ENCODE measurements at regions not wholly inside any gene's neighbourhood (a gene's known extent, or its start where the extent isn't known, plus 50 kb on each side); places are given as distances from the start of the nearest gene placed in this dataset.

DNA sequence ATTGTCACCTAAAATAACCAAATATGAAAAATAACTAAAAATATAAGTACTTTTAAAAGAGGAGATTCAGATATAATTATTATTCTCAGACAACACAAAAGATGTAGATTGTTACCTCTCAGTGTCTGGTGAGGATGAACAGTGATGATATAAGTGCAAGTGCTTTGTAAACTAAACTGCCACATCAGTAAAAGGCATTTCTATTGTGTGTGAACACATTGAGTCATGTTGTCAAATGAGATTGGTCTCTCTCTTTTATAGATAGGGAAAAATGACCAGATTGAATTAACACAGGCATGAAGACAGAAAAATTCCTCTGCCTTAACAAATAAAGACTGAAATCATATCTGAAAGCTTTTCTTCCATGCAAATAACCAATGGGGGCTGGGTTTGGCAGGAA lies 182.4 kb upstream of the TMEFF2 start:
- DNase-seq (ENCODE audit: low spot score in 2 of 2) (no peak), FAIRE-seq (no peak)

- DNase-seq (ENCODE audit: low spot score in 2 of 2) = no peak
- no peak for FAIRE-seq
Measured at GRCh38 chr2:192373754-192374153, 179.0 kb upstream of the TMEFF2 start.

- no peak for FAIRE-seq
- DNase-seq (ENCODE audit: low spot score in 2 of 2) = no peak
Measured at GRCh38 chr2:192373221-192373620, 178.5 kb upstream of the TMEFF2 start.

- no peak for DNase-seq (ENCODE audit: low spot score in 2 of 2)
Measured at GRCh38 chr2:192369969-192370368, 175.2 kb upstream of the TMEFF2 start.

DNA sequence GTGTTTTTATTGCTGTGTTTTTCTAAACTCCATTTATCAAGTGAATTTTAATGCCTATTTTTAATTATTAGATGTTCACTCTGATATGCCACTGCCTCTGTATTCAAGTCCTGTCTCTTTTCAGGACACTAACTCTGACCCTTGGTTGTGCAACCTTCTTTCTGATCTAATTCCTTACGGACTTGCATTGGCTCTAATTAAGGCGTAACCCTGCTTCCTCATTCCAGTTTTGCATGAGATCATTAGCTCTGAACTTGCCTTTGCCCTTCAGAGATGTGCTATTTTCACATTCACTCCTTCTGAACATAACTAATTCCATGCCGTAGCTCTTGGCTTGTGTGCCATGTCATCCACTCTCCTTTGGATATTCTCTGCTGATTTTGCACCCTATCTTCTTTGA lies 162.5 kb upstream of the TMEFF2 start:
- no peak for FAIRE-seq
- DNase-seq (ENCODE audit: low spot score in 2 of 2) = no peak

More at GRCh38 chr2:192369969-192370368, 175.2 kb upstream of the TMEFF2 start:
- no peak for FAIRE-seq

- FAIRE-seq (no peak), DNase-seq (ENCODE audit: low spot score in 2 of 2) (no peak)
Measured at GRCh38 chr2:192354512-192355244, 159.9 kb upstream of the TMEFF2 start.

GRCh38 chr2:192347542-192347941 lies 152.8 kb upstream of the TMEFF2 start:
- DNase-seq (ENCODE audit: low spot score in 2 of 2) = no peak

DNA sequence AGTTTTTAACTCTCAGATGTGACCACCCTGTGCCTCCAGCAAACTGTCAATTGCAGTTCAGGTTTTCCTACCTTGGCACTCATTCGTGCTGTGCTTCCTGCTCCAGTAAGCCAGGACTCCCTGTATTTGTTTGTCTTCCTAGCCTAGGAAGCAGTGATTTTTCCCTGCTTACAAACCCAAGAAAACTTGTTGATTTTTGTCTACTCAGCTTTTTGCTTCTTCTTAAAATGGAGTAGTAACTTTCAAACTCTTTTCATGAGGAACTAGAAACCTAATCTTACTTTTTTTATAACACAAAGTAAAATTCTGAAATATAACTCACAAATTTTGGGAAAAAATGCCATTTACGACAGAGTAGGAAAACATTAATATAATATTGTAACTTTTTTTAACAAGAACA lies 150.6 kb upstream of the TMEFF2 start:
- FAIRE-seq (no peak), DNase-seq (ENCODE audit: low spot score in 2 of 2) (no peak)

More at GRCh38 chr2:192347542-192347941, 152.8 kb upstream of the TMEFF2 start:
- no peak for FAIRE-seq

DNA sequence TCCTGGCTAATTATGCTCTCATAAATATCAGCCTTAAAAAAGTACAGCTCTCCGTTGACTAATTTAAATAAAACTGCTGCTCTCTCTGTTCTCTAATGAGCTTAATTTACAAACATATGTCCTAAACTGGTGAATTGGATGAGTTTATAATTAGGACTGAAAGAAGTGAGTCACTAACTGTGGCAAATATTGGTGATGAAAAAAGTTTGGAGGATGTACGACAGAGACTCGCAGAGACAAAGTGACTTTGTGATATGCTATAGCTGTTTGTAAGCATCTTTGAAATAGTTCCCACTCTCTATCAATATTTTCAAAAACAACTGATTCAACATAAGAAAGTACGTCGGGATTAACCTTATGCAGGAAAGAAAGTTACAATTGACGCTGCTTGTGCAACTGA lies 138.9 kb upstream of the TMEFF2 start:
- FAIRE-seq = no peak
- DNase-seq (ENCODE audit: low spot score in 2 of 2) = no peak

- no peak for DNase-seq (ENCODE audit: low spot score in 2 of 2)
- FAIRE-seq = no peak
Measured at GRCh38 chr2:192328297-192328696, 133.6 kb upstream of the TMEFF2 start.

- no peak for FAIRE-seq
- no peak for DNase-seq (ENCODE audit: low spot score in 2 of 2)
Measured at GRCh38 chr2:192327576-192327975, 132.8 kb upstream of the TMEFF2 start.

DNA sequence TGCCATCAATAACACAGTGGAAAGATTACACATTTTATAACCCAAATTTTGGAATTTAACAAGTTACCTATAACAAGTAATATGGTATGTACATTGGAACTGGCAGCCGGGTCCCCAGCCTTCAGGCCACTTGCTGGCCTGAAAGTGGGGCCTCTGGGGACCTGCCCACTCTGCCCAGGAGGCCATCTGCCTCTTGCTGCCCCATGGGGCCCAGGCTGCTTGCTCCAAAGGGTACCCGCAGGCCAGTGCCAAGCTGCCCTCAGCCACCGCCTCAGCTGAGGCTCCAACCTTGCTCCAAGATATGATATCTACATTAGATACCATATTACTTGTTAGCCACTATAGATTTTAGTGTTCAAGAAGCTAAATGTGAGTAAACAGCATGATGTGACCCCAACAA lies 120.8 kb upstream of the TMEFF2 start:
- no peak for FAIRE-seq
- DNase-seq (ENCODE audit: low spot score in 2 of 2) = no peak

- FAIRE-seq = no peak
- DNase-seq (ENCODE audit: low spot score in 2 of 2) = no peak
Measured at GRCh38 chr2:192314800-192315481, 120.2 kb upstream of the TMEFF2 start.

DNA sequence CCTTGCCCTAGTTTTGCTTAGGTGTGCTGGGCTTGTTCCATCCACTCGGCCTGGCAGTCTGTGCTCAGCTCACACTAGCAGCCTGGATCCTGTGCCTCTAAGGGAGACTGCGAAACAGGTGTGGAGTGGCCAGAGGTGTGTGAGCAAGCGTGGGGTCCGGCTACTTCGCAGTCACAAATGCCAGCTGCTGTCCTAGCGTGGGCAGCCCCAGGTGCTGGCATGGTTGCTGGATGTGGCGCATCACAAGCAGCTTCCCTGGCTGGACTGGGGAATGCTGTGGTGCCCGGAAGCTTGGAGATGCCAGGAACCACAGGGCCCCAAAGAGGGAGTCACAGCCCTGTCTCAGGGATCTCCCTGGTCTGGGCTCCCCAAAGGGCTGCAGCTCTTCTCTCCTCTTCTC lies 119.0 kb upstream of the TMEFF2 start:
- FAIRE-seq (no peak), DNase-seq (ENCODE audit: low spot score in 2 of 2) (no peak)

DNA sequence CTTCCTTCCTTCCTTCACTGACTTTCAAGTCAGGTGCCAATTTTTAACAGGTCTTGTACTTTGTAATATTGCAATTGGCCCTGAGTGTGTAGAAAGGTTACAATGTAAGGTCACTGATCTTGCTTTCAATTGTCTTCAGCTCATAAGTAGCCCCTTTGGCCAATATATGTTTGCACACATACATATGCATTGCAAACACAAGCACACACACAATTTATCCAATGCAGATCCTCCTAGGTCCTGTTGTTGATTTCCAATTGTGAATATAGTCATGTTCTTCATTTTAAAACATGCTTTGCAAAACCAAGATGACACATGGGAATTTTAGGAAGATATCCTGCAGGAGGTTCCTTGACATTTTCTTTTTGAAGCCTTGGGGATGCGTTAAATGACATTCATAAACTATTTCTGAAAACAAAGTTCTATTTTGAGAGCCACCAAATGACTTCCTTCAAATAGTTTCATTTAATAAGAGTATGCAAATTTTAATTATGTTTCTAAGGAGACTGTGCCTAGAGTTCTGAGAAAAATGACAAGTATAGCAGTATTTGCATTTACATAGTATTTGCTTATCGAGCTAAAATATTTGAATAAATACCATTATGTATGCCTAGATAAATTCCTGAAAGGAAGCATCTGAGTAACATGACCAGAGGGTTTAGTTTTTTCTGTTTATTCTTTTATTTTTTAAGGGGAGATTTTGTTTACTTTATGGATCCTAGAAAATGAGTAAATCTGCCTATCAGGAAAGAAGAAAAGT lies 117.1 kb upstream of the TMEFF2 start:
- DNase-seq (ENCODE audit: low spot score in 2 of 2) (no peak), FAIRE-seq (no peak)

DNA sequence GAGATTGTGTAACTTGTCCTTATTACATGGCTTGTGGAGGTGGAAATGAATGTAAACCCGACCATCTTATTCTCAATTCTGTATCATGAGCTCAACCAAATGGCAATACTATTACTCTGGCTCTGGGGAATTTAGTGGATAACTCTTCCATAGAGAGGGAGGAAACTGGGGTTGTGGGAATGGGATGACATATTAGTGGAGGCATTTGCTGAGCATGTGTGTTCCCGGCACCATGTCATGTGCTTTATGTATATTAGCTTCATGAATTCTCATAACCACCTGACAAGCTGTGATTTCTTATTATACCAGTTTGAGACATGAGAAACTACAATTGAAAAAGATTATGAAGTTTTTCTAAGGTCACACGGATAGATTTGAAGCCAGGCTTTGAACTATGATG lies 112.8 kb upstream of the TMEFF2 start:
- FAIRE-seq (no peak), DNase-seq (ENCODE audit: low spot score in 2 of 2) (no peak)

DNA sequence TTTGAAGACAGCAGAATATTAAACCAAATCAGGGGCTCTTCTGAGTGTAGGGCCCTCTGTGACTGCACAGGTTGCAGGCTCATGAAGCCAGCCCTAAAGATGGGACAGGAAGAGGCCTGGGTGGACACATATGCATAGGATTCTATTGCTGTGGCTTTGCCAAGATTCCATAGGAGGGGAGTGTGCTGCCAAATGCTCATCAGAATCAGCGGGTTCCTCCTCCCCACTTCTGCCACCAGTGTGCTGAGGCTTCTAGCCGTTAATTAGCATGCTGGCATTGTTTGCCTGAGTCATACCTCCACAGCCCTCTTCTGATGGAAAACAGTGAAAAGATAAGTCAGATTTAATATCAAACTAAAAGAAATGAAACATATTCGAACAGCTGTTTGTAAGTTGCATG lies 103.9 kb upstream of the TMEFF2 start:
- FAIRE-seq (no peak), DNase-seq (ENCODE audit: low spot score in 2 of 2) (no peak)

DNA sequence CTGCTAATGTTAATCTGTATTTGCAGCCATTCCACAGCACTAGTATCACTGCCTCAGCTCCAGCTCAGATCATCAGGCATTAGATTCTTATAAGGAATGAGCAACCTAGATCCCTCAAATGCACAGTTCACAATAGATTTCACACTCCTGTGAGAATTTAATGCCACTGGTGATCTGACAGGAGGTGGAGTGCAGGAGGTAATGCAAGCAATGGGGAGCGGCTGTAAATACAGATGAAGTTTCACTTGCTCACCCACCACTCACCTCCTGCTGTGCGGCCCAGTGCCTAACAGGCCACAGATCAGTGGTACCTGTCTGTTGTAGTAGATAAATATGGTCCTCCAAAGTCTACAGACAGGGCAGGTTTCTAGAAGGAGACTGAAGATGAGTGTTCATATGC lies 97.7 kb upstream of the TMEFF2 start:
- FAIRE-seq (no peak), DNase-seq (ENCODE audit: low spot score in 2 of 2) (no peak)

DNA sequence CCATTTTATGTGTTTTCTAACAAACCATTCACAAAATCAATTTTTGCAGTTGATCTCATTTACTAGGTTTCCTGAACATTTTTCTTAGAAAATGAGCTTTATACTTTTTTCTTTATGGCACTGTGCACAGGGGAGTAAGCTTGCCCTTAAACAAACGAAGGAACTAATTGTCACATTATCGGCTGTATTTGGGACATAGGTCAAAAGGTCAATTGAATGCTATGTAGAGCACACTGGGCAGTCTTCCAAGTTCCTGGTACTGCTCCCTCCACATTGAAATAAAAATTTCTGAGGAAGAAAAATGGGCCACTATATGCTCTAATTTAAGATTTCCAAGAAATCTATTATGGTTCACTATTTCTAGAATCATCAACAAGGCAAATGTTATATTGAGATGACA lies 93.6 kb upstream of the TMEFF2 start:
- FAIRE-seq (no peak), DNase-seq (ENCODE audit: low spot score in 2 of 2) (no peak)

DNA sequence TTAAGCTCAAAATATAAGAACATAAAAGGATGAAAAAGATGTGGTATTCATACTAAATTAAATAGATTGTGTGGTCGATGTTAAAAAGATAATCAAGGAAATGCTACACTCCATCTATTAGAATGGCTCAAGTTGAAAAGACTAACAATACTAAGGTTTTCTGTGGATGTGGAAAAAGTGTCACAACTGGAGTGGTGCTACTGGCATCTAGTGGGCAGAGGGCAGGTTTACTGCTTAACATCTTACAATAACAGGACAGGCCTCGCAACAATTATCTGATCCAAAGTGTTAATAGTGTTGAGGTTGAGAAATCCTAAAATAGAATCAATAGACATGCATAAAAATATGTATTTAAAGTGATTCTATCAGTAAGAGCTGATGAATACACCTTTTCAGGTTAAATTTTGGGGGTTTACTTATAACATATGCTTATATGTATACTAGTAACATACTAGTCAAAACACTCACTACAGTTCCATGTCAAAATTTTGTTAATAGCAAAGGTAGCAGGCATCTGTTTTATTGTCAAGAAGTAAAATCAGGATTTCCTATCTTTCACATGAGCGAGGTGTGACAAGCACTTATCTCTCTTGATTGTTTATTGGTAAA lies 91.5 kb upstream of the TMEFF2 start:
- FAIRE-seq (peak; percentile 83), DNase-seq (ENCODE audit: low spot score in 2 of 2) (no peak)

GRCh38 chr2:192283450-192283849 lies 88.7 kb upstream of the TMEFF2 start:
- FAIRE-seq = peak; percentile 59
- DNase-seq (ENCODE audit: low spot score in 2 of 2) = no peak
